Testis (tissue), 2 donors: ENCODE measurements at regions not wholly inside any gene's neighbourhood (a gene's known extent, or its start where the extent isn't known, plus 50 kb on each side); places are given as distances from the start of the nearest gene placed in this dataset.

Experiments
- DNase-seq: peaks from one replicate; pipeline ENCODE4 v3.0.0-alpha.2; 2019
- H3K27ac ChIP-seq, 2 donors: fragments of 200-600 bp; sonication (generic); one replicate each; pipeline ENCODE4 v1.5.1; 2019
- H3K27me3 ChIP-seq: fragments of 200-600 bp; sonication (generic); one replicate; pipeline ENCODE4 v1.5.1; 2019
- H3K36me3 ChIP-seq: fragments of 200-600 bp; sonication (generic); one replicate; pipeline ENCODE4 v1.5.1; 2017; ENCODE audit warnings: low read depth; ENCODE audit errors: missing control alignments
- H3K4me1 ChIP-seq: fragments of 200-600 bp; sonication (generic); one replicate; pipeline ENCODE4 v1.5.1; 2019
- H3K4me3 ChIP-seq, 2 donors: fragments of 200-600 bp; sonication (generic); one replicate each; pipeline ENCODE4 v1.5.1; 2017 to 2019
- H3K9me3 ChIP-seq: fragments of 200-600 bp; sonication (generic); one replicate; pipeline ENCODE4 v1.5.1; 2017
- CTCF ChIP-seq, 3 experiments: fragments of 450-650 bp in 2 of 3; fragments of 200-600 bp in 1 of 3; sonication (generic) in 1 of 3; IDR thresholded peaks; one replicate each; pipeline ENCODE4 v1.5.1; 2016 to 2019; ENCODE audit warnings: antibody characterized with exemption in 3 of 3, mild to moderate bottlenecking in 2 of 3, moderate library complexity in 1 of 3
- POLR2A ChIP-seq: fragments of 450-650 bp; IDR thresholded peaks from one replicate; pipeline ENCODE4 v1.6.1; 2017; ENCODE audit warnings: antibody characterized with exemption, mild to moderate bottlenecking, moderate library complexity
- WGBS, 2 donors: methylation state at CpG; one replicate each; pipeline ENCODE4 v1.1.5; 2018; 5-methylcytosine and 5-hydroxymethylcytosine counted together
- intact Hi-C: fragments of 100-400 bp; cut with DNase I; formaldehyde crosslinking; loops from one replicate; pipeline ENCODE4 v1.15.1; 2023; ENCODE audit warnings: low total_unique reads

- H3K4me3 ChIP-seq = no peak overlapping the region
- H3K27me3 ChIP-seq = no peaks in the 10 kb centered on the region
- H3K4me1 ChIP-seq = no peaks in the 10 kb centered on the region
- H3K27ac ChIP-seq = no peak overlapping the region
- no peaks in the 10 kb centered on the region for H3K9me3 ChIP-seq
- TF ChIP-seq POLR2A (no peak), CTCF (IDR thresholded peaks at IDR 0.05) (no peak)
- no peaks in the 10 kb centered on the region for H3K36me3 ChIP-seq
- no peak for DNase-seq
- intact Hi-C loops = no loop called here
Measured at GRCh38 chr14:38128640-38129039, 79.1 kb upstream of the SSTR1 start.

- no peak for TF ChIP-seq CTCF (IDR thresholded peaks at IDR 0.05)
- no peak for TF ChIP-seq POLR2A
- intact Hi-C loops = no loop called here
- WGBS, 2 donors = 81 to 93% methylated on average over 2 of the region's 2 CpGs
Measured at GRCh38 chr14:38129192-38129591, 78.5 kb upstream of the SSTR1 start.

GRCh38 chr14:38129705-38130104 lies 78.0 kb upstream of the SSTR1 start:
- Histone ChIP-seq H3K27me3 (no peaks in the 10 kb centered on the region), H3K9me3 (no peaks in the 10 kb centered on the region), H3K36me3 (no peaks in the 10 kb centered on the region), H3K27ac (no peak overlapping the region), H3K4me3 (no peak overlapping the region), H3K4me1 (no peaks in the 10 kb centered on the region)
- intact Hi-C loops = no loop called here
- WGBS, 2 donors = 78 to 91% methylated on average over 5 of the region's 5 CpGs
- no peak for DNase-seq
- TF ChIP-seq POLR2A (no peak), CTCF (IDR thresholded peaks at IDR 0.05) (no peak)

More at GRCh38 chr14:38129192-38129591, 78.5 kb upstream of the SSTR1 start:
- Histone ChIP-seq H3K27ac (no peak overlapping the region), H3K4me3 (no peak overlapping the region), H3K36me3 (no peaks in the 10 kb centered on the region), H3K4me1 (no peaks in the 10 kb centered on the region), H3K27me3 (no peaks in the 10 kb centered on the region), H3K9me3 (no peaks in the 10 kb centered on the region)
- no peak for DNase-seq

GRCh38 chr14:38134416-38135030 lies 73.2 kb upstream of the SSTR1 start:
- no peak for DNase-seq
- Histone ChIP-seq H3K4me1 (no peaks in the 10 kb centered on the region), H3K9me3 (no peaks in the 10 kb centered on the region), H3K27me3 (no peaks in the 10 kb centered on the region), H3K36me3 (no peaks in the 10 kb centered on the region), H3K4me3 (no peak overlapping the region), H3K27ac (no peak overlapping the region)
- WGBS, 2 donors = 87 to 93% methylated on average over 10 of the region's 10 CpGs
- intact Hi-C loops = no loop called here
- TF ChIP-seq POLR2A (no peak), CTCF (IDR thresholded peaks at IDR 0.05) (no peak)

GRCh38 chr14:38135106-38135867 lies 72.4 kb upstream of the SSTR1 start:
- no peaks in the 10 kb centered on the region for H3K4me1 ChIP-seq
- no peak overlapping the region for H3K27ac ChIP-seq
- DNase-seq = no peak
- TF ChIP-seq CTCF (IDR thresholded peaks at IDR 0.05) (no peak), POLR2A (no peak)
- no peaks in the 10 kb centered on the region for H3K9me3 ChIP-seq
- no peaks in the 10 kb centered on the region for H3K27me3 ChIP-seq
- H3K36me3 ChIP-seq = no peaks in the 10 kb centered on the region
- H3K4me3 ChIP-seq = no peak overlapping the region
- intact Hi-C loops = no loop called here
- WGBS, 2 donors = 68 to 73% methylated on average over 5 of the region's 5 CpGs
